Stimulated activated CD8-positive, alpha-beta memory T cell treated with anti-CD3 and anti-CD28 coated beads, Interleukin-2, amount 100 ng/mL, for 48 hours (primary cell): ENCODE measurements at regions not wholly inside any gene's neighbourhood (a gene's known extent, or its start where the extent isn't known, plus 50 kb on each side); places are given as distances from the start of the nearest gene placed in this dataset.
"Not testable (repeated sequence)": the region's sequence is repeated elsewhere in the genome, so short reads cannot be mapped to it uniquely, and the experiment has no call there.

Source experiments
- DNase-seq, 2 donors: peaks; one replicate each; pipeline ENCODE4 v3.0.0-alpha.2; 2020; ENCODE audit warnings: low read depth in 2 of 2

DNA sequence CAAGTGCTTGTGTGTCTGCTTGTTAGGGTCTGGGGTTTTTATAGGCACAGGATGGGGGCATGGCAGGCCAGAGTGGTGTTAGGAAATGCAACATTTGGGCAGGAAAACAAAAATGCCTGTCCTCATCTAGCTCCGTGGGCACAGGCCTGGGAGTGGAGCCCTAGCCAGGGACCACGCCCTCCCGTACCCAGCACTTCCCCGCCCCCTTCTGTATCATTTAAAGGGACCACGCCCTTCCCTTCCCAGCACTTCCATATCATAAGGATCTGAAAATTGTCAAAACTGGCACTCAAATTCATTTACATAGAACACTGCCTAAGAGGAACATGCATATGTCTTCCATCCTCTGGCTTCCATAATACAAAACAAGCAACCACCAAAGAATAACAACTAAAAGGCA, 185.8 kb downstream of the B3GLCT start:
- no peak for DNase-seq

DNA sequence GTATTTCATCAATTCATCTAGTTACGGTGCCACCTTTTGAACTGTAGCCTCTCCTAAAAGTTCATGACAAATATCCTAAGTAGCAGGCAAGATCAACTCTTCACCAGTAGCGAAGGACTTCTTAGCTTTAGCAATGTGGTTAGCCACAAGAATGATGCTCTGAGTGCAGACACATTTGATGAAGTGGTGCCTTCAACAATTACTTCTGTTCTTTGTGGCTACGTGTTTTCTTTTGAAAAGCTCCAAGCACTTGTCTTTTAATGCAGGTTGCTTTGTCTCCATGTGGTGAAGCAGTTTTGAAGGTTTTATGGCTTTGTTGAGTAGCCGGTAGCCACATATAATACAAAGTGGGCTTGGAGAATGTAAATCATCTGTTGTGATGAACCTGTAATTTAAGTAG, 194.7 kb downstream of the B3GLCT start:
- DNase-seq: no peak

DNA sequence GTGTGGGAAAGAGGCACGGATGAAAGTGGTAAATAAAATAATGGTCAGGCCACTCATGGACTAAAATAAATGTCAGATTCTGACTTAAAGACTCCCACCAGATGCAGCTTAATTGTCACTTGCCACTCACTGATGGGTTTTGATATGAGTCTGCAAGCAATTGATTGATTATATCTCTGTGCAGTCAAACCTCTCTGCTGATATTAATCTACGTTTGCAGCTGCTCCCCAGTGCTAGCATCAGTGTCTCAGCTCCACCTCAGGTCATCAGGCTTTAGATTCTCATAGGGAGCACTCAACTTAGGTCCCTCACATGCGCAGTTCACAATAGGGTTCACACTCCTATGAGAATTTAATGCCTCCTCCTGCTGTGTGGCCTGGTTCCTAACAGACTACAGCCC, 195.3 kb downstream of the B3GLCT start:
- no peak for DNase-seq

DNA sequence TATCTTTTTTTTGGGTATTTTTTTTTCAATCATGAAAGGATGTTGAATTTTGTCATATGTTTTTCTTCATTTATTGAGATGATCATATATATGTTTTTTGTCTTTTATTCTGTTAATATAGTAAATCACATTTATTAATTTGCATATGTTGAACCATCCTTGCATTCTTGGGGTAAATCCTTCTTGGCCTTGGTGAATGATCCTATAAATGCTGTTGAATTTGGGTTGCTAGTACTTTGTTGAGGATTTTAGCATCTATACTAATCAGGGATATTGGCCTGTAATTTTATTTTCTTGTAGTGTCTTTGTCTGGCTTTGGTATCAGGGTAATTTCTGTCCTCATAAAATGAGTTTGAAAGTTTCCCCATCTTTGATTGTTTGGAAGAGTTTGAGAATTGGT, 199.9 kb downstream of the B3GLCT start:
- DNase-seq: no peak

DNA sequence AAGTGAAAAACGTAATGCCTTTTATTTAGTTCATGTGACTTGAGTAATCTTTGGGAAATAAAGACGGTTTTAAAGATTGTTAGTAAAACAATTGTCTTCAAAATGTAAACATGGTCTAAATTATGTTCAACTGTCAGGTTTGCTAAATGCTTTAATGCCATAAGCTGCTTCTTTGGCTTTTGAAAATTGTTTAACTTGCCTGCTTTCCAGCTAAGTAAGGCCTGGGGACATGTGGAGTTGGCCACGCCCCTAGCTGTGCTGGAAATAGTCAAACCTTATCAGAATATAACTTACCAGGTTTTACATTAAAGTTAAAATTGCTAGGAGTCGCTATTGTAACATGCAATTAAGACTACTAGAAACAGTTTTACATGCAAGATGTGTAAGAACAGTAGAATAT, 203.9 kb downstream of the B3GLCT start:
- not testable (repeated sequence) for DNase-seq

DNA sequence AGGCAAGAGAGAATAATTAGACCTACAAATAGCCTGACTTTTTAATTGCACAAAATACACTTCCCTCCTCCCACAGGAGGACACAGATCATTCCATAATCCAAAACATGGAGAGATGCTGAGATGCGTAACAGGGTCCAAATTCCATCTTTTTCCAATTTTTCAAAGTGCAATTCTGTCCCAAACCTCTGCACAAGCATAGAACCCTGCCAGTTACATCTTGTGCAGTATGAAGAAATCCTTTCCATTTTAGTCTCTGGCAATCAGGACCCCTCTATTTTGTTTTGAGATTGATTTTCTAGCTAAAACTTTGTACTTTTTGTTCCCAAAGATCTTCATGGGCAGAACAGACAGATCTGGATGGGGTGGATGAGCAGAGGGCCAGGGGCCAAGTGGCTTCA, 209.2 kb downstream of the B3GLCT start:
- no peak for DNase-seq

DNA sequence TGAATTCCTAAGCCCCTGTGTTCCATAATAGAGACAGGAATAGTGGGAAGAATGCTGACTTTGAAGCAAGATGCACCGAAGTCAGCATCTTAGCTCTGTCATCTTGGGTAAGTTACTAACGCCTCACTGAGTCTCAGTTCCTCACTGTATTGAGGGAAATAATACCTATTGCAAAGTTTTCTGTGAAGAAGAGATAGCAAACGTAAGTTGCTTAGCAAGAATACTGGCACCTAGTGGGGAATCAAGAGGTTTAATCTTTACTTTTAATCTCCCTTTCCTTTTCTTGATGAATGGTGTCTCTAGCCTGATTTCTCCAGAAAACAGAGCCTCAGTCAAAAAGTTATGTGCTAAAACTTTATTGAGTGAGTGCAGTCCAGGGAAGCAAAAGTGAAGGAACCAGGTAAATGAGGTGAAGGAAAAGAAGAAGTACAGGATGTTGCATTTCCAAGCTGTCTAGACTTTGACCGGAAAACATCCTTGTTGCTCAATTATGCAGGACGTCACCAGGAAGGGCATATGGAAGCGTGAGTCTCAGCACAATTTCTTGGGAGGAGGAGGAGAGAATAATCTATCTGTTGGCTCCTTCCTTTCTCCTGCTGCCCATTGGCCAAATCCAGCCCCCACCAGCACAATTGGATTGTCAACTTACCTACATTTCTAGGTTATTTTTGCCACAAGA, 210.0 kb downstream of the B3GLCT start:
- DNase-seq: no peak

DNA sequence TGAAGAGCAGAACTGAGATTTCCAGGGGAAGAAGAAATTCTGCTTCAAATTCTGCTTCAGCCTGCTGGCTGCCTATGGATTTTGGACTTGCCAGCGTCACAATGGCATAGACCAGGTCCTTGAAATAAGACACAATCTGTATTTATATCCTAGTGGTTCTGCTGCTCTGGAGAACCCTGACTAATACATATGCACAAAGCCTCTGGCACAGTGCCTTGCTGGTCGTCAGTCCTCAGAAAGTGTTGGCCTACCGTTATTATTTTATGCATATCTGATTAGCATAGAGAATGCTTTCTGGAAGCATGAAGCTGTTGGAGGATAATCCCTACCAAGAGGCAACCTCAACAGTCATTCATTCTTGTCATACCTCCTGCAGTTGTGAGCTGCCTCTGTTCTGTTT, 213.7 kb downstream of the B3GLCT start:
- DNase-seq: no peak

DNA sequence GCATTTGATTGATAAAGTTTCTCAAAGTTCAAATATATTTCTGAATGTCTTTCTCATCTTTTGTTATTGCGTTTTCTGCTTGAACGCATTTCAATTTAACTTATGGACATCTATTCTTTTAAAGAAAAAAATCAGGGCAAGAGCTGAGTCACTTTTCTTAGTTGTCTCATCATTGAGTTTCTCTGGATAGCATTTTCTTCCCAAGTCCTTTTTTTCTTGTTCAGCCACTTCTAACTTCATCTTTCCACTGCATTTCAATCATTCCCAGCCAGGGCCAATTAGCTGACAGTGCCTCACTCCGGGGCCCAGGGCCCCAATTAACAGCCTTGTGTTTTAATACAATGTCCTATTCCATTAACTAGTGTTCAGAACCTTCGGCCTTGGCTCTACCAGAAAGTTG, 216.3 kb downstream of the B3GLCT start:
- no peak for DNase-seq

DNA sequence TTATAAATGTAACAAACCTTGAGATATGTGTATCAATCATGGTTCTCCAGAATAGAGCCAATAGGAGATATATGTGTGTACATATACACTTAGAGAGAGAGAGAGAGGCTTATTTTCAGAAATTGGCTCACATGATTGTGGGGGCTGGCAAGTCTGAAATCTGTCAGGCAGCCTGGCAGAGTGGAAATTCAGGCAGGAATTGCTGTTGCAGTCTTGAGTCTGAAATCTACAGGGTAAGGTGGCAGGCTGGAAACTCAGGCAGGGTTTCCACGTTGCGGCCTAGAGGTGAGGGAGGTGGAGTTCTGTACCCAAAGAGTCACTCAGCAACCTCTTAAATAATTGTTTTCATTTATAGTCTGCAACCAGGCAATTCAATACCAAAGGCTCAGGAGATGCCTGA, 218.4 kb downstream of the B3GLCT start:
- DNase-seq: no peak

DNA sequence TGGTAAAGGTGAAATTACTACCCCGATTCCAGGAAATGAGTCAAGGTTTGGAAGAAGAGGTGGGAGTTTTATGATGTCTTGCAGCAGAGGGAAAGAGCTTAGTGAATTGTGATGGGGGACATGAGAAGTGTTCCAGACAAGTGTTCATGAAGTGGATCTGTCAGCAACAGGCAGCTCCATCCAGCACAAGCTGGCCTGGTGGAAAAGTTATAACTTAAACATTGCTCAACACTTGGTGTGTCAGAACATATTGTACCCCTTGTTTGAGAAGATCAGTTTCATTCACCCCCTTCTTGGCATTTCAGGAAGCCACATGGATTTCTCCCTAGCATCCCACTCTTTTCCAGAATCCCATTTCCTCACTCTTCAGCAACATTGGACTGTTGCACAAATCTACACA, 222.0 kb downstream of the B3GLCT start:
- DNase-seq: no peak

DNA sequence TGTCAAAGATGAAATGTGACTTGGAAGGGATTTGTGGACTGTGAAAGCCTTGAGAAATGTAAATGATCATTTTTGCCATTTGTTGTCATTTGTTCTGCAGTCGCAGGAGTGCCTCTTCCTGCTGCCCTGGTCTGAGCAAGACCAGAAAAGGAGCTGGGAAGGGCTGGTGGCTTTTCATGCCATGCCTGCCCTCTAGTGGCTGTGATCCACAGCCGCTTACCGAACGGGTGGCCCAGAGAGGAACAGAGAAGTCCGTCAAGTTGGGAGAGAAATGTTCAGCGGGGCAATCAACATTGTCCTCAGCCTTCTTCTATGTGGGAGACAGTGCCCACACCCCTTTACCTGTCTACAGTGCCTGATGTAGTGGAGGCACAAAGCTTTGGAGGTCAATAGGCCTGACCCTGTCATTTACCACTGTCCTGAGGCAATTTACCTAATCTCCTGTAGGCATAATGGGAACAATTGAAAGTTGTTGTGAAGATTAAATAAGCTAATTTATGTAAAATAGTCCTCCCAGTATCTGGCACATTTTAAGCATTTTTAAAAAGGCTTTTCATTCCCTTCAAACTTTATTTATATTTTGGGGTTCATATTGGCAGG, 224.5 kb downstream of the B3GLCT start:
- peak; percentile 29 to 50 for DNase-seq

DNA sequence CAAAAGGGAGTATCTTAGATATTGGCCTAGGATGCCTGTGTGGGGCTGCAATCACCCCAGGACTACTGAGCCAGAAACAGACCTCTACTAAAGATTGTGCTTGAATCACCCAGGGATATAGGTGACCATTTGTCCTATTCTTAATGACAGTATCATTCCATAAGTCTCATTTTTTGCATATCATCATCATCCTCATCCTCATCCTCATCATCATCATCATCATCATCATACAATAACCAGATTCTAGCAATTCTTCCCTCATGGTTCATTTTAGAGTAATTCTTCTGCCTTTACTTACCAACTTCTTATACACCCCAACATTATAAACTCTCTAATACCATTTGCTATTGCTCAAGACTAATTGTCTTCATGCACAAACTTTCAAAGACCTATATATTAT, 226.6 kb downstream of the B3GLCT start:
- no peak for DNase-seq

DNA sequence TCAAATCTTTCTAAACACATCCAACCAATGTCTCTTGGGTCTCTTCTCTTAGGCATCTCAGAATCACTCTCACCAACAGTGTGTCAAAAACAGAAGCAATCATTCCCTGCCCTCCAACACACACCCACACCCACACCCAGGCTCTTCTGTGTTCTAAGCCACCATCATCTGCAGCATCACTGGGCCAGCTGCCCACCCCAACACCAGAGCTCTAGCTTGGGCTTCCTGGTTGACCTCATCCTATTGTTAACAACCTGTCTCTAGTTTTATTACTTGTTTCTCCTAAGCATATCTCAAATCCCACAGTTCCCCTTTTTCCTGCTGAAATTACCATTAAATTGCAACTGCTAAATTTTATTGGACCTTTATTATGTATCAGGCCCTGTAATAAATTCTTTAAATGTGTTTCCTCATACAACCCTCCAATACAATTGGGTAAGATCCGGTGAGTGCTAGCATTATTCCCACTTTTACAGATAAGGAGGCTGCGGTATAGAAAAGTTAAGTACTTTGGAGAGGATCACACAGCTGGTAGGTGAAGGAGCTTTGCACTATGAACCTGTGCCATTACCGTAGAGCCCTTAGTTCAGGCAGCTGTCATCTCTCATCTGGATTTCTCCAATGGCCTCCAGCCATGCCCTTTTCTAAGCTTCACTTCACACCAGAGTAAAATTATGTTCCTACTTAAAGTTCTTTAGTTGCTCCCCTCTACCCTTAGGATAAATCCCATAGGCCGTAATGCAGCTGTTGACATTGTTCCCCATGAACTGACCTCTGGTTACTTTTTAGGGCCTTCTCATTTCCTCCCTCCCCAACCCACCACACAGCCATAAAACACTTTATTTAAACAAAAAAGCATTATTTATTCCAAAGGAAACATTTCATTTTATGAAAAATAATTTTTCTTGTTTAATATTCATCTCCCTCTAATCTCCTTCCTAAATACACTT, 227.7 kb downstream of the B3GLCT start:
- no peak for DNase-seq

DNA sequence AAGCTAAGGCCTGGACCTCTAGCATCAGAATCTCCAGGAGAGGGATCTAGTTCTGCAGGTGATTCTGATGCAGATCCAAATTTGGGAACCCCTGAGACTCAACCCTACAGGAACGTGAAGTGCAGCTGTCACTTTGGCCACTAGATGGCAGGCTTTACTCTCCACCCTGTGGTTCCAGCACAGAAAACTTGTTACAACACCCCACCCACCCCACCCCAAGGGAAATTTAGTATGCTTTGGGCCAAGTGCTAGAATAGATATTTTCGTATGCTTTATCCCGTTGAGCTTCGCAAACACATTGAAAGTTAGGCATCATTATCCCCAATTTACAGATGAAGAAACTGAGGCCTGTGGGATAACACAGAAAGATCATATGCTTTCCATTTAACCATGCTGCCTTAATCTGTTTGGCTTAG, 232.0 kb downstream of the B3GLCT start:
- DNase-seq: peak; percentile 11 to 43

DNA sequence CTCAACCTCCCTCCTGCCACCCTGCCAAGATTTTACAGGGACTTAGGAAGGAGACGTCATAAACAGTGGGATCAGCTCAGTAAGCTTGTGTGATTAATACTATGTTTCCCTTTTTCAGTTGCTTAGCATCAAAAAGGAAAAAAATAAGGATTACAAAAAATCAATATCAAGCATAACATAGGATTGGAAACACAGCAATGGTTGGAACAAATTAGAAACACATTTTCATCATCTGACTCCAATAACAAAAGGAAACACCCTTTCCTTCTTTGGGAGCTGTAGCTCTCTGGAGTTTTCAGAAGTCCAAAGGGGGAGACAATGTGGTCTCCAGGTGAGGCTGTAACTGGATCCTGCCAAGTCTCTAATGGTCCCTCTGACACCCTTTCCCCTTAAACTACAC, 233.4 kb downstream of the B3GLCT start:
- no peak for DNase-seq

DNA sequence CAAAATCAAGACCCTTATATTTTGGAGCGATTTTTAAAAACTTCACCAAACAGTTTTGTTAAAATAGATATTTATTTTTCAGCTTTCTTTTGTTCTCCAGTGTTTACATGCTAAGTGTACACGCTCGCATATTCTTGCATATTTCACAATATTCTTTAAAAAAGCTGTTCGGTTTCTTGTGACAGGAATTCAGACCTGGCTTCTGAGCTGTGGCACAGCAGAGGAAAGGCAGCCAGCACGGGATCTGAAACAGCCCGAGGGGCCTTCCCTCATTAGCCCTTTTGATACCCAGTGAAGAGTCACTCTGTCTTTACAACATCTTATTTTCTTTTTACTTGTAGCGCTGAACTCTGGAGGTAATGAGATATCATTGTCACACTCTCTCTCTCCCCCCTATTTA, 234.0 kb downstream of the B3GLCT start:
- DNase-seq: no peak

DNA sequence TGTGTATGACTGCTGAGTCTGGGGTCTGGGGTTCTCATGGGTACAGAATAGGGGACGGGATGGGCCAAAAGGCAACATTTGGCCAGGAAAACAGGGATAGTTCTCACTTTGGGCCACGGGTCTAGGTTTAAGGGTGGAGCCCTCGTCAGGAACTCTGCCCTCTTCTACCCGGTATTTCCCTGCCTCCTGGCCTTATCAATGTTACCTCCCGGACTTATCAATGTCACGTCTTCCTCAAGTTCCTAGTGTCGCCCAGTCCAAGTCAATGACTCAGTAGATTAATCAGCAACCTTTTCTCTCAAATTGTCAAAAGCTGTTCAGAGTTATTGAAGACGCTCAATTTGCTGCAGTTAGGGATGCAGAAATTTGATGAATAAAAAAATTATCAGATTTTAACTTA, 234.8 kb downstream of the B3GLCT start:
- DNase-seq: no peak

DNA sequence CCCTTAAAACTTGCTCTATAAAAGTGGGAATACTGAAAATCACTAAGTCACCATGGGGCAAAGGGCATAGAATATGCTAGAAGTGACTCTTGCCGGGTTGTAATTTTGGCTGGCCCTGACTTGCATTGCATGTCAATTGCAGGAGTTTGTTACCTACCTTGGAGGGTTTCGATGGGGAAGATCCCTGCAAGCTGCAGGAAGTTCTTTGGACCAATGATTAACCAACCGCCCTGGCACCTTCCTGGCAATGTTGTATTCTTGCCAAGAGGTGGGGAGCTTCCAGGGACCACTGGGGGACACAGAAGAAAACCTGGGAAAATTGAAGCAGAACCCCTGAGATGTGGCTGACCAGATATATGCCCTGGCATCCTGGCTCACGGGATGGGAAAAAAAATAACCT, 235.8 kb downstream of the B3GLCT start:
- no peak for DNase-seq

DNA sequence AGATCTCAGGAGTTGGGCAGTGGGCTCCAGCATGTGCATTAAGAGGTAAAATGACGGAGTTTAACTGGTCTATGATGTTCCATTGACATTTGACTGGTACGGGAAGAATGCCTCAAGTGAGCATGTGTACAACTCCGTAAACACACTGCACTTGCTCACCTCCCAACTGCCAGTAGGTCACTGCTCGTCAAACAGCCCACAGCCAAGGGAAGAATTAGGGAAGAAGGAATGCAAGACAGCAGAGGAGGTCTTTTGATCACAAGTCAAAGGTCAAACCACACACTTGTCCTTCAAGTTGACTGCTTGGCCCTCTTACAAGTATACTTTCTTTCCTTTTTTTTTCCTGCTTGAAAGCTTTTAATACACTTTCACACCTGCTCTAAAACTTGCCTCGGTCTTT, 236.7 kb downstream of the B3GLCT start:
- DNase-seq: no peak

DNA sequence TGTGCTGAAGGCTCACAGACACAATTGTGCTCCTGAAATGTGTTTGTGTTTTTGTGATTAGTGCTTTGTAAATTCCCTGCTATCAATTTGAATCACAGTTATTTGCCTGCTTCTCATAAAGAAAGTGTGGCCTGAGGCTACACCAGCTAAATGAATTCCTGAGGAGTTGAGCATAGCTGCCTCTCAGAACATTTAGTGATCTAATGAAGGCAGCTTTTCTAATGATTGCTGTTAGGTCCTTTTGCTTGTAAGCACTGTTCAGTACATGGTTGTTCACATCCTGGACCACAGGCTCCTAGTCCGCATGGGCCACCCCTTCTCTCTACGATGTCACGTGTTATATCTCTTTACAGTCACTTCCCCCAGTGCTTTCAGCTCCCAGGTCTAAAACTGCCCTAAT, 238.2 kb downstream of the B3GLCT start:
- no peak for DNase-seq

DNA sequence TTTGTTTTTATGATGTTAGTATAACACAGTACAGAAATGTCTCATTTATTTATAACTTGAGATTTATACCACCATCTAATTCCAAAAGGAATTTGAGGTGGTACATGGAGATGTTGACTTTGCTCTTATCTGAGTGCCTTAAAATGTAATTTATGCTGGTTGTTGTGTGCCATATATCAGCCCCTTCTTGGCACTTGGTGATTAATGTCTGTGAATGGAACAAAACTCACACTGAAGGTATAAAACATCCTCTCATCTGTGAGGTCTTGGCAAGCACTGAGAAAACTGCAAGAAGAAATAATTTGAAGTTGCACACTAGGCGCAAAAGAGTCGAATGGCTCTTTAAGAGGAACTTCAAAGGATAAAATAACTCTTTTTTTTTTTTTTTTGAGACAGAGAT, 240.4 kb downstream of the B3GLCT start:
- no peak for DNase-seq
